GM18951 (cell line): ENCODE measurements at regions not wholly inside any gene's neighbourhood (a gene's known extent, or its start where the extent isn't known, plus 50 kb on each side); places are given as distances from the start of the nearest gene placed in this dataset.

Experiments used
- POLR2A ChIP-seq: IDR thresholded peaks from 4 replicates; pipeline ENCODE4 v1.6.1; 2011; ENCODE audit warnings: mild to moderate bottlenecking; ENCODE audit not compliant: insufficient read length, insufficient read depth; ENCODE audit errors: extremely low read depth
- in situ Hi-C: fragments of 300-500 bp; cut with MboI; formaldehyde crosslinking; loops from one replicate; pipeline ENCODE4 v1.12.0; 2022; ENCODE audit warnings: low sequenced_read_pairs, mixed read lengths, inconsistent platforms; ENCODE audit not compliant: unreplicated experiment

- TF ChIP-seq POLR2A = no peak
- in situ Hi-C loops = no loop called here
Measured at GRCh38 chr13:73364736-73365135, 305.9 kb downstream of the KLF5 start.

- in situ Hi-C loops = no loop called here
- TF ChIP-seq POLR2A = no peak
Measured at GRCh38 chr13:73358606-73359095, 299.8 kb downstream of the KLF5 start.

DNA sequence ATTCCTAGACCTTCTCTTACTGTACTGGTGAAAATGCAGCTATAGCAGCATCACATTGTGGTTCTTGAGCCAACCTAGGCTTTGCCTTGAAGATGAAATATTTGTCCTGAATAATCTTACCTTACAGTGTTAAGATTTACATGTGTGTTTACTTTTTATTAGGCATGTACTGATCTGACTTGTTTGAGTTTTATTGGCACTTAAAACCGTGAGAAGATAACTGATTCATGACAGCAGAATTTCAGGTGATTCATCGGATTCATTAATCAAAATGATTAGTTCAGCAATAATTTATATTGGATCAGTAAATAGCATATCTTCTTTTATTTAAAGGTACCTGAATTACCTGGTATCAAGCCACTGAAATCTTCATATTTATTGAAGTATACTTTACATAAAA, 296.3 kb downstream of the KLF5 start:
- TF ChIP-seq POLR2A = no peak
- in situ Hi-C loops = no loop called here

- TF ChIP-seq POLR2A = no peak
- in situ Hi-C loops = no loop called here
Measured at GRCh38 chr13:73351730-73352129, 292.9 kb downstream of the KLF5 start.

DNA sequence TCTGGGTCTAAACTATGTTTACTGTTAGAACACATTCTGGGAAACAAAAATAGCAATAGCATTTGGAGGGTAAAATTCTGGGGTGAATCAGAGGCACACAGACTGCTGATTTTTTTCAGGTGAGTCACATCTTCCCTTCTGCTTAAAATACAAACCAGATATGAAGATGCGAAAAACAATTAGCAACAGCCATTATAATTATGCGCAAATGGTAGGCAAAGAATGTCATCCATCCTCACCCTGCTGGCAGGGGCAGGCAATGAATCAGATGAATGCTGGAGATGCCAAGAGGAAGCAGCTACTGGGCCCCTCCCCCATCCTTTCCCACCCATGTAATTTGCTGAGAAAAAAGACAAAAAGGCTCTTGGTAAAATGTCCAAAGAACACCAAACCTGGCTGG, 282.9 kb downstream of the KLF5 start:
- in situ Hi-C loops = no loop called here
- TF ChIP-seq POLR2A = no peak

DNA sequence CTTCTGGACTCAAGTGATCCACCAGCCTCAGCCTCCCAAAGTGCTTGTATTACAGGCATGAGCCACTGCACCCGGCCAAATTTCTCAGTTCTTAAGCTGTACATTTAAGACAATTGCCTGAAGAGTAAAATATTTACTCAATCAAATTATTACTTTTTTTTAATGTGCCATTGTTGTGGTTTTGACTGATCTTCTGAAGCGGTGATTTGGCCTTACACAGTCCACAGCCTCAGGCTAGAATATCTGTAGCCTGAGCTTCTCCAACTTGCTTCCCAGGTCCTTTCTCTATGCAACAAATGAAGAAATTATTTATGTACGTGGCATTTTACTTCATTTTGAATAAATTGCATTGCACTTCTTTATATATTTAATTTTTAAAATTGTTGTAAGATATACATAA, 281.3 kb downstream of the KLF5 start:
- no peak for TF ChIP-seq POLR2A
- in situ Hi-C loops = no loop called here

DNA sequence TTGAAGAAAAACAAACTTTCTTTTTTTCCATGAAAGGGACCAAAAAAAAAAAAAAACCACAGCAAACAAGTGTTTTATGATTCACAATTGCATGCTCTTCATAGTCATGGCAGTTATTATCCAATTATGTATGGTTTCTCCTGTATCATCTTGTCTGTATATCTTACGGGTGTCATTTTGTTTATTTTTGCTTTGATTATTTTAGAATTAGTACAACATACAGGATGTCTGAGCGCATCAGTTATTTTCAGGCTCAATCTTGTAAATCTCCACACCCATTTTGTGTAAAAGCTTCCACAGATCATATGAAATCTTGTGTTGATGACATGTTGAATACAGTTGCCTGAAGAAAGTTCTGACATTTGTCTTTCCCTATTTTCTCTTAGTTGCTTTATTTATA, 280.3 kb downstream of the KLF5 start:
- TF ChIP-seq POLR2A = no peak
- in situ Hi-C loops = no loop called here

DNA sequence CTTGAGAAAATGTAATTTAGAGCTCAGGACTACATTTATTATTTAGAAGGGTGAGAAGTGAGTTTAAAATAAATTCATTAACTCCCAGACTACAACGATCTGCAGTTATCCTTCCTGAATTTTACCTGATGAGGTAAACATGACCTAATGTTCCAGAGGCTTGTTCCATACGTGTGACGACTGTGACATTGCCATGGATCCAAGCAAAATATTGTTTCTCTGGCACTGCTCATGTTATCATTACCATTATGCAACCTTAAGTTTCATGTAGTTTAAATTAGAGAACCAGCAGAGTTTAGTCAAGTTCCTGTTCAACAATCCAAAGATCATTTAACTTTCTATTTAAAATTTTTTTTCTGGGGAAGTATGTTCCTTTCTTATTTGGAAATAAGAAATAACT, 279.6 kb downstream of the KLF5 start:
- in situ Hi-C loops = no loop called here
- no peak for TF ChIP-seq POLR2A

DNA sequence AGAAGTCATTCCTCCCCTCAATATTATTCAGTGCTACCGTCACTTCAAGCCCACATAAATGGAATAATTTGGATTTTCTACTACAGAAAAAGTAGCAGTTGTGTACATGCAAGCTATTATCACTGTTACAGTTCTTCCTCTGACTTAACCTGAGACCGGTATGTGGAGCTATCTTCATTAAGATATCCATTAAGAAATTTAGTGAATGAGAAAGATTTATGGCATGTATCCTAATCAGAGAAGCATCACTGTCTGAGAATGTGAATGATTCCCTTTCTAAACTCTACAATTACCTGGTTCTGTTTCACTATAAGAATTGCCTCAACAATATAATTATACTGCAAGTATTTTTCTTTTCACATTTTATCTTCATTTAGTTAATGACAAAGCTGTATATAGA, 278.7 kb downstream of the KLF5 start:
- in situ Hi-C loops = no loop called here
- no peak for TF ChIP-seq POLR2A

GRCh38 chr13:73336773-73337172, 278.0 kb downstream of the KLF5 start:
- in situ Hi-C loops = no loop called here
- TF ChIP-seq POLR2A = no peak

DNA sequence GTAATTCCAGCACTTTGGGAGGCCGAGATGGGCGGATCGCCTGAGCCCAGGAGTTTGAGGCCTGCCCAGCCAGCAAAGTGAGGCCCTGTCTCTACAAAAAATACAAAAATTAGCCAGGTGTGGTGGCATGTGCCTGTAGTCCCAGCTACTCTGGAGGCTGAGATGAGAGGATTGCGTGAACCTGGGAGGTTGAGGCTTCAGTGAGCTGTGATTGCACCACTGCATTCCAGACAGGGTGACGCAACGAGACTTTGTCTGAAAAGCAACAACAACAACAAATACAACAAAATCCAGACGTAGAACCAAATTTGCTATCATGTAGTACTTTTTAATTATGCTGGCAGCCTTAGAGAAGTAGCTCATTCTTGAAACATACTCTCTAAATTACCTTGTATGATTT, 277.1 kb downstream of the KLF5 start:
- in situ Hi-C loops = no loop called here
- no peak for TF ChIP-seq POLR2A

GRCh38 chr13:73335210-73335609, 276.4 kb downstream of the KLF5 start:
- in situ Hi-C loops = no loop called here
- no peak for TF ChIP-seq POLR2A

DNA sequence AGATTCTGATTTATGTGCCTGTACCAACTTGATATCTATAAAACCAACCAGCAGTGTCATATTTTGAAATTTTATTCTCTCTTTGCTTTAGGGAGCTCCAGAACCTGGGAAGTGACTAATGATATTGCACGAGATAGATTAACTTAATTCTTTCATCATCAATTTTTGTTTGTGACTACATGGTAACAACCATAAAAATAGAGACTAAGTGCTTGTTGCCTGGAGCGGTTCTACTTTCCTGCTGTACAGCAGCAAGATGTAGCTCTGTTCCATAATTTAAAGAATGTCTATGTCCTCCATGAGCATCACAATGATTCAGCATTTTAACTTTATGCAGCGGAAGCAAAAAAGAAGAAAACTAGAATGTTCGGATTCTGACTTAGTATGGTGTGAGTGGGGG, 275.6 kb downstream of the KLF5 start:
- in situ Hi-C loops = no loop called here

DNA sequence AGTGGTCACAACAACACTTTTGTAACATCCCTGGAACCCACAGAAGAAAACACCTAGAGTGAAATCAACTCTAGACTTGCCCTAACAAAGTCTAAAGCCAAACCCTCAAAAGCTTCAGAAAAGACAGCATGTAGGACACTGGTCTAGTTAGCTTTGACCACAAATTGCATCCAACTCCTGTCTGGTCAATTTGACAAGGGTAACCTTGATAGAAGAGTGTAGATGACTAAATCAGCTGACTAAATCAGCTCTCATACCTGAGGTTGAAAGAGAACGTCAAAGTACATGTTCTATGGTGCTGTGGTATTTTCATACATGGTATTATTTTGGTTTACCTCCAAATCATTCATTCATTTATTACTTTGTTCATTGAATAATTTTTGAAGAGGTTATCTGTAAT, 272.8 kb downstream of the KLF5 start:
- in situ Hi-C loops = no loop called here

More for the DNA sequence above, 275.6 kb downstream of the KLF5 start:
- no peak for TF ChIP-seq POLR2A

GRCh38 chr13:73329355-73329754, 270.6 kb downstream of the KLF5 start:
- in situ Hi-C loops = no loop called here
- TF ChIP-seq POLR2A = no peak

More for the DNA sequence above, 272.8 kb downstream of the KLF5 start:
- TF ChIP-seq POLR2A = no peak
